NCI-H1436 (cell line): ENCODE measurements at regions not wholly inside any gene's neighbourhood (a gene's known extent, or its start where the extent isn't known, plus 50 kb on each side); places are given as distances from the start of the nearest gene placed in this dataset.

Source experiments
- DNase-seq: peaks from one replicate; lab custom pipeline; 2025; lab: John Stamatoyannopoulos, UW

GRCh38 chr2:15701341-15701907 is 109.8 kb downstream of the DDX1 start:
- DNase-seq: no peak

- no peak for DNase-seq
These were observed 110.3 kb downstream of the DDX1 start for GRCh38 chr2:15701991-15702390.

GRCh38 chr2:15702452-15702851 is 110.8 kb downstream of the DDX1 start:
- DNase-seq: no peak

GRCh38 chr2:15703365-15703869 is 111.7 kb downstream of the DDX1 start:
- no peak for DNase-seq

GRCh38 chr2:15704086-15704787 is 112.6 kb downstream of the DDX1 start:
- DNase-seq: no peak

GRCh38 chr2:15704788-15705115 is 113.1 kb downstream of the DDX1 start:
- DNase-seq: no peak

GRCh38 chr2:15705310-15705709 is 113.6 kb downstream of the DDX1 start:
- no peak for DNase-seq

GRCh38 chr2:15705839-15706386 is 114.2 kb downstream of the DDX1 start:
- DNase-seq: no peak

GRCh38 chr2:15706424-15706823 is 114.8 kb downstream of the DDX1 start:
- DNase-seq: no peak

GRCh38 chr2:15706986-15707632 is 115.4 kb downstream of the DDX1 start:
- no peak for DNase-seq

GRCh38 chr2:15708161-15708560 is 116.5 kb downstream of the DDX1 start:
- DNase-seq: no peak

GRCh38 chr2:15708865-15709820 is 117.5 kb downstream of the DDX1 start:
- no peak for DNase-seq

- DNase-seq: no peak
These were observed 119.6 kb downstream of the DDX1 start for GRCh38 chr2:15711126-15711860.

GRCh38 chr2:15712551-15713342 is 121.1 kb downstream of the DDX1 start:
- no peak for DNase-seq

GRCh38 chr2:15713475-15713874 is 121.8 kb downstream of the DDX1 start:
- no peak for DNase-seq

GRCh38 chr2:15714002-15714401 is 122.3 kb downstream of the DDX1 start:
- DNase-seq: no peak

GRCh38 chr2:15714609-15715008 is 122.9 kb downstream of the DDX1 start:
- no peak for DNase-seq

GRCh38 chr2:15715596-15715995 is 123.9 kb downstream of the DDX1 start:
- no peak for DNase-seq

GRCh38 chr2:15718103-15718943 is 126.7 kb downstream of the DDX1 start:
- DNase-seq: no peak

GRCh38 chr2:15718944-15719323 is 127.3 kb downstream of the DDX1 start:
- no peak for DNase-seq
